IMR-90 (cell line): ENCODE measurements at regions not wholly inside any gene's neighbourhood (a gene's known extent, or its start where the extent isn't known, plus 50 kb on each side); places are given as distances from the start of the nearest gene placed in this dataset.

Experiments
- ATAC-seq: fragments of 200-7000 bp; cut with Tn5 transposase; 2 replicates; pipeline ENCODE4 v1.9.1; 2020; ENCODE audit warnings: low read depth, mild to moderate bottlenecking, moderate library complexity
- BruUV-seq: library from RNA; stranded (reverse); fragments of 400-500 nt; replicated peaks from 2 replicates; lab custom pipeline; 2021; lab: Mats Ljungman, UMichigan
- CTCF ChIA-PET: fragments of 300-600 bp; formaldehyde crosslinking; extraction: SDS; loops from one replicate; lab custom pipeline; 2021; ENCODE audit warnings: antibody characterized with exemption; lab: Yijun Ruan, JAX
- POLR2A ChIA-PET: fragments of 300-600 bp; sonication (Branson Sonifier 250); formaldehyde crosslinking; loops from one replicate; lab custom pipeline; 2022; ENCODE audit warnings: antibody characterized with exemption; ENCODE audit not compliant: unreplicated experiment; lab: Charles Lee
- DNase-seq: peaks from one replicate; pipeline ENCODE4 v3.0.0; 2013
- H2AFZ ChIP-seq: replicated peaks from 2 replicates; pipeline ENCODE3; 2013; ENCODE audit warnings: low read length, mild to moderate bottlenecking; ENCODE audit not compliant: poor library complexity
- H2AK5ac ChIP-seq: 2 replicates; pipeline ENCODE4 v1.6.1; 2013; ENCODE audit warnings: low read depth, low read length, inconsistent platforms
- H2AK9ac ChIP-seq: replicated peaks from 2 replicates; pipeline ENCODE3; 2013; ENCODE audit warnings: mild to moderate bottlenecking, low read depth, low read length, moderate library complexity; ENCODE audit not compliant: poor library complexity
- H2BK120ac ChIP-seq: 2 replicates; pipeline ENCODE4 v1.6.1; 2013; ENCODE audit warnings: low read depth, low read length, inconsistent platforms
- H2BK15ac ChIP-seq: 3 replicates; pipeline ENCODE4 v1.6.1; 2013; ENCODE audit warnings: low read depth, low read length, inconsistent platforms
- H2BK20ac ChIP-seq: 2 replicates; pipeline ENCODE4 v1.6.1; 2013; ENCODE audit warnings: low read depth, mild to moderate bottlenecking, inconsistent platforms, low read length, moderate library complexity
- H2BK5ac ChIP-seq: 2 replicates; pipeline ENCODE4 v1.6.1; 2013; ENCODE audit warnings: mild to moderate bottlenecking, low read depth, low read length, inconsistent platforms; ENCODE audit not compliant: poor library complexity, severe bottlenecking
- H3K14ac ChIP-seq: replicated peaks from 2 replicates; pipeline ENCODE4 v1.6.1; 2013; ENCODE audit warnings: low read depth, low read length, inconsistent platforms
- H3K18ac ChIP-seq: 2 replicates; pipeline ENCODE4 v1.6.1; 2013; ENCODE audit warnings: low read depth, low read length, control low read depth
- H3K23ac ChIP-seq: 2 replicates; pipeline ENCODE4 v1.6.1; 2013; ENCODE audit warnings: low read depth, low read length, inconsistent platforms
- H3K27ac ChIP-seq: 2 replicates; pipeline ENCODE4 v1.5.1; 2013; ENCODE audit warnings: mild to moderate bottlenecking, control low read depth, low read length; ENCODE audit not compliant: insufficient read depth
- H3K27me3 ChIP-seq: 2 replicates; pipeline ENCODE4 v1.6.1; 2013; ENCODE audit warnings: low read length; ENCODE audit not compliant: control insufficient read depth, insufficient read depth
- H3K36me3 ChIP-seq: 2 replicates; pipeline ENCODE4 v1.6.1; 2013; ENCODE audit warnings: low read length, mixed read lengths; ENCODE audit not compliant: control insufficient read depth, insufficient read depth
- H3K4ac ChIP-seq: 2 replicates; pipeline ENCODE4 v1.6.1; 2013; ENCODE audit warnings: low read depth, low read length, inconsistent platforms
- H3K4me1 ChIP-seq: 2 replicates; pipeline ENCODE4 v1.6.1; 2013; ENCODE audit warnings: low read length, mixed read lengths; ENCODE audit not compliant: control insufficient read depth, insufficient read depth
- H3K4me2 ChIP-seq: 2 replicates; pipeline ENCODE4 v1.6.1; 2013; ENCODE audit warnings: low read depth, mild to moderate bottlenecking, control low read depth, low read length, moderate library complexity
- H3K4me3 ChIP-seq: 2 replicates; pipeline ENCODE4 v1.5.1; 2013; ENCODE audit warnings: low read depth, mild to moderate bottlenecking, control low read depth, low read length, moderate library complexity; ENCODE audit not compliant: insufficient read depth
- H3K56ac ChIP-seq: 2 replicates; pipeline ENCODE4 v1.6.1; 2013; ENCODE audit warnings: low read length, inconsistent platforms; ENCODE audit not compliant: insufficient read depth; ENCODE audit errors: extremely low read depth
- H3K79me1 ChIP-seq, 2 experiments: 2 replicates each; pipeline ENCODE4 v1.6.1; 2013; ENCODE audit warnings: low read length in 2 of 2, inconsistent platforms in 1 of 2, low read depth in 1 of 2
- H3K9ac ChIP-seq: 2 replicates; pipeline ENCODE4 v1.6.1; 2013; ENCODE audit warnings: low read depth, low read length, control low read depth
- H3K9me1 ChIP-seq: 2 replicates; pipeline ENCODE4 v1.6.1; 2013; ENCODE audit warnings: low read length, inconsistent platforms; ENCODE audit not compliant: insufficient read depth
- H3K9me3 ChIP-seq: 2 replicates; pipeline ENCODE4 v1.6.1; 2013; ENCODE audit warnings: low read length; ENCODE audit not compliant: control insufficient read depth, insufficient read depth
- H4K20me1 ChIP-seq: 2 replicates; pipeline ENCODE4 v1.6.1; 2013; ENCODE audit warnings: low read length, inconsistent platforms; ENCODE audit not compliant: insufficient read depth
- H4K5ac ChIP-seq: 2 replicates; pipeline ENCODE4 v1.6.1; 2013; ENCODE audit warnings: mild to moderate bottlenecking, low read depth, low read length, control low read depth
- H4K8ac ChIP-seq, 2 experiments: 2 replicates each; pipeline ENCODE4 v1.6.1; 2013; ENCODE audit warnings: low read depth in 2 of 2, low read length in 2 of 2, control low read depth in 1 of 2, inconsistent platforms in 1 of 2
- H4K91ac ChIP-seq: 2 replicates; pipeline ENCODE4 v1.6.1; 2013; ENCODE audit warnings: low read depth, low read length, inconsistent platforms; ENCODE audit not compliant: insufficient read depth
- CEBPB ChIP-seq: IDR thresholded peaks from 2 replicates; pipeline ENCODE4 v1.6.1; 2012; ENCODE audit warnings: low read depth, low read length, improper control_type of control experiment
- CHD1 ChIP-seq: IDR thresholded peaks from 2 replicates; pipeline ENCODE4 v1.6.1; 2012; ENCODE audit warnings: low read depth, low read length, improper control_type of control experiment
- ELK1 ChIP-seq: fragments of 150-350 bp; IDR thresholded peaks from 2 replicates; pipeline ENCODE4 v1.6.1; 2016; ENCODE audit warnings: low read depth, mild to moderate bottlenecking, low read length, moderate library complexity, borderline replicate concordance
- FOS ChIP-seq: fragments of 150-350 bp; IDR thresholded peaks from 2 replicates; pipeline ENCODE4 v1.6.1; 2016; ENCODE audit warnings: low read depth, low read length
- MAZ ChIP-seq: IDR thresholded peaks from 2 replicates; pipeline ENCODE4 v1.6.1; 2012; ENCODE audit warnings: low read depth, mild to moderate bottlenecking, low read length, improper control_type of control experiment, moderate library complexity, borderline replicate concordance
- MXI1 ChIP-seq: IDR thresholded peaks from 2 replicates; pipeline ENCODE4 v1.6.1; 2012; ENCODE audit warnings: low read depth, mild to moderate bottlenecking, low read length, moderate library complexity, borderline replicate concordance
- NFE2L2 ChIP-seq: fragments of 150-350 bp; IDR thresholded peaks from 2 replicates; pipeline ENCODE4 v1.6.1; 2016; ENCODE audit warnings: low read depth, mild to moderate bottlenecking, low read length
- RAD21 ChIP-seq: IDR thresholded peaks from 2 replicates; pipeline ENCODE4 v1.6.1; 2012; ENCODE audit warnings: low read length, improper control_type of control experiment
- RFX5 ChIP-seq: IDR thresholded peaks from 2 replicates; pipeline ENCODE4 v1.8.0; 2012; ENCODE audit warnings: low read depth, mild to moderate bottlenecking, low read length, moderate library complexity
- SMC3 ChIP-seq: fragments of 150-350 bp; IDR thresholded peaks from 2 replicates; pipeline ENCODE4 v1.6.1; 2016; ENCODE audit warnings: low read depth, mild to moderate bottlenecking, antibody characterized with exemption, low read length, moderate library complexity
- USF2 ChIP-seq: fragments of 150-350 bp; IDR thresholded peaks from 2 replicates; pipeline ENCODE4 v1.6.1; 2017; ENCODE audit warnings: mild to moderate bottlenecking, antibody characterized with exemption, low read length, low read depth
- WGBS, 2 experiments: methylation state at CpG; one replicate each; pipeline versions ENCODE4 v1.1.5 to v1.1.7; 2013; ENCODE audit warnings: missing lambda C conversion rate in 2 of 2; ENCODE audit not compliant: insufficient read length in 1 of 2; ENCODE audit errors: extremely low coverage in 2 of 2; 5-methylcytosine and 5-hydroxymethylcytosine counted together
- dilution Hi-C: fragments of 300-500 bp; cut with HindIII; formaldehyde crosslinking; loops from one replicate; pipeline ENCODE4 v1.14.3; 2018; ENCODE audit warnings: low sequenced_read_pairs; ENCODE audit not compliant: unreplicated experiment
- in situ Hi-C: fragments of 300-500 bp; cut with MboI; formaldehyde crosslinking; loops from 3 replicates; pipeline ENCODE4 v1.14.3; 2019; ENCODE audit warnings: low sequenced_read_pairs, inconsistent platforms, mixed read lengths
- intact Hi-C: fragments of 100-400 bp; cut with micrococcal nuclease; formaldehyde crosslinking; loops from 2 replicates; pipeline ENCODE4 v1.10.0; 2022

GRCh38 chr5:20109326-20109725 is 121.3 kb upstream of the CDH18 start:
- no peaks in the 10 kb centered on the region for H3K4me1 ChIP-seq
- H4K5ac ChIP-seq: no peak overlapping the region
- no peak overlapping the region for H3K4me3 ChIP-seq
- BruUV-seq: no TSS peak
- no peak overlapping the region for H4K91ac ChIP-seq
- H2BK120ac ChIP-seq: no peak overlapping the region
- H3K27me3 ChIP-seq: no peaks in the 10 kb centered on the region
- 67% methylated on average over 1 of the region's 5 CpGs; no CpG with 5 or more reads in 1 of the 2 experiments for whole genome bisulfite sequencing, 2 experiments
- no peak overlapping the region for H2AK5ac ChIP-seq
- H3K4me2 ChIP-seq: no peak overlapping the region
- H3K18ac ChIP-seq: no peak overlapping the region
- H3K9ac ChIP-seq: no peak overlapping the region
- ChIA-PET POLR2A (no interaction called here), CTCF (no interaction called here)
- H2BK15ac ChIP-seq: no peak overlapping the region
- no peaks in the 10 kb centered on the region for H4K20me1 ChIP-seq
- H3K56ac ChIP-seq: no peak overlapping the region
- H2BK20ac ChIP-seq: no peak overlapping the region
- no peak for DNase-seq
- dilution Hi-C loops (no loop called here), in situ Hi-C loops (no loop called here), intact Hi-C loops (no loop called here)
- H3K9me3 ChIP-seq: no peaks in the 10 kb centered on the region
- TF ChIP-seq ELK1 (no peak), MXI1 (no peak), RAD21 (no peak), FOS (no peak), USF2 (no peak), MAZ (no peak), RFX5 (no peak), CHD1 (no peak), SMC3 (no peak), CEBPB (no peak), NFE2L2 (no peak)
- ATAC-seq: no peak
- no peak overlapping the region for H3K27ac ChIP-seq
- H4K8ac ChIP-seq: no peak overlapping the region
- no peak overlapping the region for H2AFZ ChIP-seq
- no peak overlapping the region for H3K14ac ChIP-seq
- no peak overlapping the region for H3K4ac ChIP-seq
- no peaks in the 10 kb centered on the region for H3K9me1 ChIP-seq
- no peak overlapping the region for H2AK9ac ChIP-seq
- no peaks in the 10 kb centered on the region for H3K36me3 ChIP-seq
- no peak overlapping the region for H3K23ac ChIP-seq
- no peaks in the 10 kb centered on the region for H3K79me1 ChIP-seq
- no peak overlapping the region for H2BK5ac ChIP-seq
